H1 (cell line): ENCODE measurements at regions not wholly inside any gene's neighbourhood (a gene's known extent, or its start where the extent isn't known, plus 50 kb on each side); places are given as distances from the start of the nearest gene placed in this dataset.

ENCODE experiments used
- CBX5 ChIP-seq: fragments of 300-800, 300-1000 bp; sonication (generic); IDR thresholded peaks from 2 replicates; pipeline ENCODE4 v1.7.1; 2016; ENCODE audit warnings: antibody characterized with exemption, low read length, low read depth
- CHD2 ChIP-seq: IDR thresholded peaks from 2 replicates; pipeline ENCODE4 v1.6.1; 2012; ENCODE audit warnings: low read length, improper control_type of control experiment
- CTCF ChIP-seq, 3 experiments: IDR thresholded peaks; 1 replicate in 2 of 3; 2 replicates in 1 of 3; pipeline versions ENCODE4 v1.5.1 to v1.6.1; 2011; ENCODE audit warnings: low read length in 3 of 3, mild to moderate bottlenecking in 3 of 3, inconsistent platforms in 2 of 3, low read depth in 1 of 3, moderate library complexity in 1 of 3; ENCODE audit not compliant: insufficient read depth in 1 of 3; ENCODE audit errors: control extremely low read depth in 1 of 3
- EGR1 ChIP-seq: IDR thresholded peaks from 2 replicates; pipeline ENCODE4 v1.6.1; 2011; ENCODE audit warnings: low read depth, low read length, borderline replicate concordance
- EZH2 ChIP-seq: fragments of 200-600 bp; sonication (generic); IDR thresholded peaks from 2 replicates; pipeline ENCODE4 v1.7.1; 2012; ENCODE audit warnings: low read depth, mild to moderate bottlenecking, moderate library complexity, low read length, inconsistent platforms; ENCODE audit not compliant: severe bottlenecking
- GABPA ChIP-seq: IDR thresholded peaks from 2 replicates; pipeline ENCODE4 v1.6.1; 2011; ENCODE audit warnings: mild to moderate bottlenecking, low read length, moderate library complexity, borderline replicate concordance; ENCODE audit not compliant: insufficient read depth
- JUND ChIP-seq: IDR thresholded peaks from 2 replicates; pipeline ENCODE4 v1.6.1; 2011; ENCODE audit warnings: mild to moderate bottlenecking, improper control_type of control experiment, low read length
- RAD21 ChIP-seq, 2 experiments: IDR thresholded peaks in 1 of 2; conservative IDR thresholded peaks in 1 of 2; 2 replicates each; pipeline ENCODE4 v1.6.1; 2011; ENCODE audit warnings: low read depth in 2 of 2, low read length in 2 of 2, improper control_type of control experiment in 1 of 2, inconsistent platforms in 1 of 2, mild to moderate bottlenecking in 1 of 2, moderate library complexity in 1 of 2
- SIN3A ChIP-seq, 2 experiments: IDR thresholded peaks in 1 of 2; conservative IDR thresholded peaks in 1 of 2; 2 replicates each; pipeline ENCODE4 v1.6.1; 2011 to 2012; ENCODE audit warnings: low read length in 2 of 2, improper control_type of control experiment in 1 of 2, low read depth in 1 of 2, mild to moderate bottlenecking in 1 of 2
- TF ChIP-seq, protein P1 (sequence below): IDR thresholded peaks from 2 replicates; pipeline ENCODE4 v1.6.1; 2011; ENCODE audit warnings: low read length, improper control_type of control experiment

GRCh38 chr2:217656316-217656715 lies 346.5 kb downstream of the TNS1 start:
- TF ChIP-seq SIN3A (conservative IDR thresholded peaks at IDR 0.05 in 1 of 2, IDR thresholded peaks at IDR 0.05 in 1 of 2; ENCODE audit: low read depth in 1 of 2, low read length in 2 of 2) (no peak), CBX5 (no peak), EGR1 (no peak), RAD21 (IDR thresholded peaks at IDR 0.05 in 1 of 2, conservative IDR thresholded peaks at IDR 0.05 in 1 of 2; ENCODE audit: low read depth in 2 of 2, low read length in 2 of 2) (no peak), EZH2 (no peak), CHD2 (no peak), JUND (no peak), CTCF (IDR thresholded peaks at IDR 0.05; ENCODE audit: control extremely low read depth in 1 of 3, insufficient read depth in 1 of 3, low read depth in 1 of 3, low read length in 3 of 3) (no peak), GABPA (no peak)
- TF ChIP-seq, protein P1, sequence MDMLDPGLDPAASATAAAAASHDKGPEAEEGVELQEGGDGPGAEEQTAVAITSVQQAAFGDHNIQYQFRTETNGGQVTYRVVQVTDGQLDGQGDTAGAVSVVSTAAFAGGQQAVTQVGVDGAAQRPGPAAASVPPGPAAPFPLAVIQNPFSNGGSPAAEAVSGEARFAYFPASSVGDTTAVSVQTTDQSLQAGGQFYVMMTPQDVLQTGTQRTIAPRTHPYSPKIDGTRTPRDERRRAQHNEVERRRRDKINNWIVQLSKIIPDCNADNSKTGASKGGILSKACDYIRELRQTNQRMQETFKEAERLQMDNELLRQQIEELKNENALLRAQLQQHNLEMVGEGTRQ, result no peak
